ENCODE measurements at regions not wholly inside any gene's neighbourhood (a gene's known extent, or its start where the extent isn't known, plus 50 kb on each side); places are given as distances from the start of the nearest gene placed in this dataset.

DNA sequence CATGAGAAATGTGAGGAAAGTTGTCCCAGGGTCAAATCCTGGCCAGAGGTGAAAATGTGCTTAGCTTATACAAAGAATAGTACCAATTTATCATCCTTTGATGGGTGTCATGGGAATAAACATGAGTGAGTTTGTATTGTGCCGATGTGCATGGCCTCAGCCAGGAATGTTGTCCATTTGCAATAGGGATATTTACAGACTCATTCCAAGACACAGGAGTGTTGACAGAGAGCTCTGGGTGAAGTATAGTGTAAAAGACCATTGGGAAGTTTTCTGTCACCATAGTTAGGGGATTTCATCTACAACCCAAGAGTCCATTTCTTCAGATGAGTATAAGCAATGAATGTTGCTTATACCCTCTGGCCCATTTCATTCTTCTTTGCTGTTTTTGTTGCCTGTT lies 160.1 kb downstream of the DMAC1 start:
- TF ChIP-seq EP300 (IDR thresholded peaks at IDR 0.05; ENCODE audit: low read depth) (no peak), POLR2A (IDR thresholded peaks at IDR 0.05) (no peak), POLR2AphosphoS5 (IDR thresholded peaks at IDR 0.05) (no peak)
- TF ChIP-seq, protein P1, sequence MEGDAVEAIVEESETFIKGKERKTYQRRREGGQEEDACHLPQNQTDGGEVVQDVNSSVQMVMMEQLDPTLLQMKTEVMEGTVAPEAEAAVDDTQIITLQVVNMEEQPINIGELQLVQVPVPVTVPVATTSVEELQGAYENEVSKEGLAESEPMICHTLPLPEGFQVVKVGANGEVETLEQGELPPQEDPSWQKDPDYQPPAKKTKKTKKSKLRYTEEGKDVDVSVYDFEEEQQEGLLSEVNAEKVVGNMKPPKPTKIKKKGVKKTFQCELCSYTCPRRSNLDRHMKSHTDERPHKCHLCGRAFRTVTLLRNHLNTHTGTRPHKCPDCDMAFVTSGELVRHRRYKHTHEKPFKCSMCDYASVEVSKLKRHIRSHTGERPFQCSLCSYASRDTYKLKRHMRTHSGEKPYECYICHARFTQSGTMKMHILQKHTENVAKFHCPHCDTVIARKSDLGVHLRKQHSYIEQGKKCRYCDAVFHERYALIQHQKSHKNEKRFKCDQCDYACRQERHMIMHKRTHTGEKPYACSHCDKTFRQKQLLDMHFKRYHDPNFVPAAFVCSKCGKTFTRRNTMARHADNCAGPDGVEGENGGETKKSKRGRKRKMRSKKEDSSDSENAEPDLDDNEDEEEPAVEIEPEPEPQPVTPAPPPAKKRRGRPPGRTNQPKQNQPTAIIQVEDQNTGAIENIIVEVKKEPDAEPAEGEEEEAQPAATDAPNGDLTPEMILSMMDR (IDR thresholded peaks at IDR 0.05), result no peak
